ENCODE measurements at regions not wholly inside any gene's neighbourhood (a gene's known extent, or its start where the extent isn't known, plus 50 kb on each side); places are given as distances from the start of the nearest gene placed in this dataset.

- no peak for DNase-seq (ENCODE audit: missing footprints)
- no peak for ATAC-seq
- intact Hi-C loops (cut with DNase I) = no loop called here
Observed at GRCh38 chr2:41992671-41993434, 55.0 kb upstream of the PKDCC start.

- intact Hi-C loops (cut with DNase I) = no loop called here
- DNase-seq (ENCODE audit: missing footprints) (no peak), ATAC-seq (no peak)
Observed at GRCh38 chr2:41993435-41993925, 54.3 kb upstream of the PKDCC start.

- ATAC-seq (no peak), DNase-seq (ENCODE audit: missing footprints) (no peak)
- intact Hi-C loops (cut with DNase I) = no loop called here
Observed at GRCh38 chr2:41994233-41994637, 53.6 kb upstream of the PKDCC start.

GRCh38 chr2:41994661-41995060 is 53.2 kb upstream of the PKDCC start:
- intact Hi-C loops (cut with DNase I) = no loop called here

DNA sequence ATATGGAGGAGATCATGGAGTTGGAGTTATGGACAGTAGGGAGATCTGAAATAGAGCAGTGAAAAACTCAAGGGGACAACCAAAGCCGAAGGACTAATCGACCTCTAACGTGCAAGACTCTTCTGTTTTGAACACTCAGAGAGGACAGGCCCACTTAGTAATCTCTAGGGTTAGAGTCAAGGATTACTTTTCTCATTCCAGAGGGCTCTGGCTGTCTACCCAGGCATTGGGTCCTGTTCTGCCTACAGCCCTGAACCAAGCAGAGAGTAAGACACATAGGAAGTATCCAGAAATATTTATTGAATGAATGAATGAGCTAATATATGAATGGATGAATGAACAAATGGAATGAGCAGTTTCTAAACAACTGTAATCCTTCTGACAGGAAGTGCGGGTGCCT is 50.3 kb upstream of the PKDCC start:
- intact Hi-C loops (cut with DNase I) = no loop called here
- ATAC-seq (no peak), DNase-seq (ENCODE audit: missing footprints) (no peak)

More at GRCh38 chr2:41994661-41995060, 53.2 kb upstream of the PKDCC start:
- DNase-seq (ENCODE audit: missing footprints) = no peak
- no peak for ATAC-seq

Measured in Right ventricle myocardium inferior (tissue), 1 donor.